Keratinocyte (primary cell): ENCODE measurements at regions not wholly inside any gene's neighbourhood (a gene's known extent, or its start where the extent isn't known, plus 50 kb on each side); places are given as distances from the start of the nearest gene placed in this dataset.

ENCODE experiments used
- DNase-seq: peaks from one replicate; pipeline ENCODE4 v3.0.0-alpha.2; 2011; ENCODE audit warnings: low read depth, missing footprints, low spot score
- FAIRE-seq: peaks from 2 replicates; lab custom pipeline; 2011; peaks lifted over from hg19 to GRCh38; lab: Jason Lieb, UNC
- H2AFZ ChIP-seq: 2 replicates; pipeline ENCODE4 v1.6.0; 2012; ENCODE audit warnings: low read length, control low read depth, inconsistent platforms; ENCODE audit not compliant: control insufficient read depth
- H3K27ac ChIP-seq: 2 replicates; pipeline ENCODE4 v1.5.1; 2011; ENCODE audit warnings: low read length; ENCODE audit not compliant: control insufficient read depth, insufficient read depth
- H3K27me3 ChIP-seq: 3 replicates; pipeline ENCODE4 v1.6.0; 2011; ENCODE audit warnings: low read length; ENCODE audit not compliant: control insufficient read depth, insufficient read depth; ENCODE audit errors: extremely low read depth
- H3K36me3 ChIP-seq, 2 experiments: 2 replicates in 1 of 2; 3 replicates in 1 of 2; pipeline ENCODE4 v1.5.1; 2011; ENCODE audit warnings: low read length in 2 of 2, mild to moderate bottlenecking in 1 of 2; ENCODE audit not compliant: control insufficient read depth in 2 of 2, insufficient read depth in 2 of 2; ENCODE audit errors: extremely low read depth in 1 of 2
- H3K4me1 ChIP-seq: 3 replicates; pipeline ENCODE4 v1.5.1; 2011; ENCODE audit warnings: low read length; ENCODE audit not compliant: control insufficient read depth, insufficient read depth; ENCODE audit errors: extremely low read depth
- H3K4me2 ChIP-seq: 3 replicates; pipeline ENCODE4 v1.6.0; 2011; ENCODE audit warnings: low read depth, low read length; ENCODE audit not compliant: control insufficient read depth, insufficient read depth; ENCODE audit errors: extremely low read depth
- H3K4me3 ChIP-seq, 3 experiments: fragments of 200-600 bp in 1 of 3; sonication (generic) in 1 of 3; 2 replicates in 2 of 3; 3 replicates in 1 of 3; pipeline ENCODE4 v1.5.1; 2011 to 2016; ENCODE audit warnings: low read length in 3 of 3, mild to moderate bottlenecking in 3 of 3, control low read depth in 2 of 3, inconsistent platforms in 1 of 3, low read depth in 1 of 3, mixed read lengths in 1 of 3, mixed run types in 1 of 3, moderate library complexity in 1 of 3; ENCODE audit not compliant: control insufficient read depth in 2 of 3, insufficient read depth in 2 of 3; ENCODE audit errors: extremely low read depth in 1 of 3
- H3K79me2 ChIP-seq: 2 replicates; pipeline ENCODE4 v1.6.0; 2012; ENCODE audit warnings: low read length; ENCODE audit not compliant: control insufficient read depth, insufficient read depth
- H3K9ac ChIP-seq: 3 replicates; pipeline ENCODE4 v1.6.0; 2011; ENCODE audit warnings: low read length; ENCODE audit not compliant: control insufficient read depth, insufficient read depth; ENCODE audit errors: extremely low read depth
- H3K9me1 ChIP-seq: 3 replicates; pipeline ENCODE4 v1.6.0; 2011; ENCODE audit warnings: low read length; ENCODE audit not compliant: control insufficient read depth, insufficient read depth; ENCODE audit errors: extremely low read depth
- H3K9me3 ChIP-seq: 2 replicates; pipeline ENCODE4 v1.5.1; 2012; ENCODE audit warnings: low read depth, low read length; ENCODE audit not compliant: control insufficient read depth
- H4K20me1 ChIP-seq: 3 replicates; pipeline ENCODE4 v1.6.0; 2011; ENCODE audit warnings: low read length; ENCODE audit not compliant: control insufficient read depth, insufficient read depth; ENCODE audit errors: extremely low read depth
- EZH2 ChIP-seq: IDR thresholded peaks from one replicate; pipeline ENCODE4 v1.6.1; 2012; ENCODE audit warnings: inconsistent platforms, mild to moderate bottlenecking, low read length, moderate library complexity
- dilution Hi-C: fragments of 300-500 bp; cut with MboI; formaldehyde crosslinking; loops from one replicate; pipeline ENCODE4 v1.7.0; 2020; ENCODE audit warnings: low sequenced_read_pairs; ENCODE audit not compliant: extremely low pct_ligation_motif_present
- TF ChIP-seq, protein P1 (sequence below), 3 experiments: IDR thresholded peaks in 1 of 3; conservative IDR thresholded peaks in 1 of 3; optimal IDR thresholded peaks in 1 of 3; 2 replicates in 2 of 3; 3 replicates in 1 of 3; pipeline versions ENCODE3 to v1.5.1; 2011; ENCODE audit warnings: low read length in 3 of 3, mild to moderate bottlenecking in 3 of 3, moderate library complexity in 2 of 3, control low read depth in 1 of 3, inconsistent platforms in 1 of 3; ENCODE audit not compliant: insufficient read depth in 2 of 3; ENCODE audit errors: extremely low read depth in 1 of 3

DNA sequence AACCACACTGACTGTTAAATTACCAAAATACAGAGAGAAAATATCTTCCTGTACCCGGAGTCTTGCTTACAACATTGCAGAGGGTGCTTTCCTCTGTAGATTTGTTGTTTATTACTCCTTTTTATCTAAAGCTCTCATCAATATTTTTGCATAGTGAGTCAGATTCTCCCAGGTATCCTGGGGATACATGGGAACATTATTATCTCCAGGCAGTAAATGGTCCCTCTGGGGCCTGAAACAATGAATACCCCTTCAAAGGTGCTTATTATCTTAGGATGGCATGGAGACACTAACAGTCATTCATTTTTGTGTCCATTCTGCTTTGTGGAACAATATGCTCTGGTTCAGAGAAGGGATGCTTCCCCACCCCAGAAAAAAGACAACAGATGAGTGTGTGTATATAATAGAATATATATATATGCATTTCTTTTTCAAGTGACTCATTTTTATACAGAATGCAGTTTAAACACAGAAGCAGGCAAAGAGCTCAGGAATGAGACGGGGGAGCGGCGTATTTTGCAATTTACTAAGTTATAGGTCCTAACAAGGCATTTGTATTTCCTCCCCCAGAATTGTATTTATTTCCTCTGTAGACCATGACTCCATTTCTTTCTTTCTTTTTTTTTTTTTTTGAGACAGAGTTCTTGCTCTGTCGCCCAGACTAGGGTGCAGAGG, 424.8 kb upstream of the ZEB2 start:
- Histone ChIP-seq H3K79me2 (no peaks in the 10 kb centered on the region), H3K4me2 (peak overlapping the region; percentile 45), H3K9ac (peak overlapping the region; percentile 36), H3K4me3 (peak overlapping the region in 1 of 3 experiments; percentile 28), H3K27ac (peak overlapping the region; percentile 61), H3K36me3 (no peaks in the 10 kb centered on the region), H3K27me3 (no peaks in the 10 kb centered on the region), H4K20me1 (no peaks in the 10 kb centered on the region), H3K9me1 (no peaks in the 10 kb centered on the region), H2AFZ (peak overlapping the region; percentile 63), H3K9me3 (no peaks in the 10 kb centered on the region), H3K4me1 (peaks cover 43% of the 10 kb centered on the region)
- DNase-seq (no peak), FAIRE-seq (no peak)
- dilution Hi-C loops: no loop called here
- TF ChIP-seq, protein P1, sequence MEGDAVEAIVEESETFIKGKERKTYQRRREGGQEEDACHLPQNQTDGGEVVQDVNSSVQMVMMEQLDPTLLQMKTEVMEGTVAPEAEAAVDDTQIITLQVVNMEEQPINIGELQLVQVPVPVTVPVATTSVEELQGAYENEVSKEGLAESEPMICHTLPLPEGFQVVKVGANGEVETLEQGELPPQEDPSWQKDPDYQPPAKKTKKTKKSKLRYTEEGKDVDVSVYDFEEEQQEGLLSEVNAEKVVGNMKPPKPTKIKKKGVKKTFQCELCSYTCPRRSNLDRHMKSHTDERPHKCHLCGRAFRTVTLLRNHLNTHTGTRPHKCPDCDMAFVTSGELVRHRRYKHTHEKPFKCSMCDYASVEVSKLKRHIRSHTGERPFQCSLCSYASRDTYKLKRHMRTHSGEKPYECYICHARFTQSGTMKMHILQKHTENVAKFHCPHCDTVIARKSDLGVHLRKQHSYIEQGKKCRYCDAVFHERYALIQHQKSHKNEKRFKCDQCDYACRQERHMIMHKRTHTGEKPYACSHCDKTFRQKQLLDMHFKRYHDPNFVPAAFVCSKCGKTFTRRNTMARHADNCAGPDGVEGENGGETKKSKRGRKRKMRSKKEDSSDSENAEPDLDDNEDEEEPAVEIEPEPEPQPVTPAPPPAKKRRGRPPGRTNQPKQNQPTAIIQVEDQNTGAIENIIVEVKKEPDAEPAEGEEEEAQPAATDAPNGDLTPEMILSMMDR (optimal IDR thresholded peaks at IDR 0.05 in 1 of 3, IDR thresholded peaks at IDR 0.05 in 1 of 3, conservative IDR thresholded peaks at IDR 0.05 in 1 of 3; ENCODE audit: extremely low read depth in 1 of 3, insufficient read depth in 2 of 3, low read length in 3 of 3): no peak
- no peak for TF ChIP-seq EZH2

DNA sequence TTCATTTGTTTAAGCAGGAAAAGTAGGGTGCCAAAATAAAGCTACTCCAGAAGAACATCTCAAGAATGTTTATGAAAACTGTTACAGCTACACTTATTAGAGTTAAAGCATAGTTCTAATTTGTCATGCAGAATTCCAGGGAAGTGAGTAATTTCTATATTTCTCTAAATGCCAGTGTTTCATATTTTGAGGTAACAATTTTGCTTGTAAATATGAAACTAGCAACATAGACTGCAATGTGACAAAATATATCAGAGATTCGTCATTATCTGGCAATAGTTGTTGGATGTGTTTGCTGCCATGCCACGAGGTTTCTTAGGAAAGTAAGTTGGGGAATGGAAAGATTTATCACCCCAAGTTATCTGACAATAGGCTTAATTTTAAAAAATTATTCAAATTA, 424.1 kb upstream of the ZEB2 start:
- H3K4me2 ChIP-seq: peak overlapping the region; percentile 36
- H3K4me3 ChIP-seq: peak overlapping the region in 1 of 3 experiments; percentile 28
- H3K9me3 ChIP-seq: no peaks in the 10 kb centered on the region
- DNase-seq (no peak), FAIRE-seq (peak; percentile 59)
- H3K27me3 ChIP-seq: no peaks in the 10 kb centered on the region
- H3K27ac ChIP-seq: peak overlapping the region; percentile 61
- H3K79me2 ChIP-seq: no peaks in the 10 kb centered on the region
- peak overlapping the region; percentile 63 for H2AFZ ChIP-seq
- no peaks in the 10 kb centered on the region for H3K36me3 ChIP-seq
- peaks cover 43% of the 10 kb centered on the region for H3K4me1 ChIP-seq
- H3K9me1 ChIP-seq: no peaks in the 10 kb centered on the region
- TF ChIP-seq EZH2: no peak
- TF ChIP-seq, protein P1 (optimal IDR thresholded peaks at IDR 0.05 in 1 of 3, IDR thresholded peaks at IDR 0.05 in 1 of 3, conservative IDR thresholded peaks at IDR 0.05 in 1 of 3; ENCODE audit: extremely low read depth in 1 of 3, insufficient read depth in 2 of 3, low read length in 3 of 3): no peak
- no peaks in the 10 kb centered on the region for H4K20me1 ChIP-seq
- H3K9ac ChIP-seq: peak overlapping the region; percentile 36
- dilution Hi-C loops: no loop called here
